ENCODE measurements at regions not wholly inside any gene's neighbourhood (a gene's known extent, or its start where the extent isn't known, plus 50 kb on each side); places are given as distances from the start of the nearest gene placed in this dataset.

- WGBS = 96% methylated on average over 9 of the region's 9 CpGs
- DNase-seq = no peak
- H3K9me3 ChIP-seq (ENCODE audit: control insufficient read depth, low read length) = no peaks in the 10 kb centered on the region
- intact Hi-C loops (cut with DNase I) = no loop called here
- H3K4me3 ChIP-seq (ENCODE audit: low read length) = no peak overlapping the region
- H3K27ac ChIP-seq (ENCODE audit: low read length) = no peak overlapping the region
- ATAC-seq = no peak
- no peaks in the 10 kb centered on the region for H3K4me1 ChIP-seq (ENCODE audit: control insufficient read depth, insufficient read depth, low read length)
- no peaks in the 10 kb centered on the region for H3K27me3 ChIP-seq (ENCODE audit: control insufficient read depth, insufficient read depth)
Observed at GRCh38 chr1:58919226-58919958, 135.5 kb upstream of the JUN start.

GRCh38 chr1:58919959-58920321 lies 136.1 kb upstream of the JUN start:
- DNase-seq (no peak), ATAC-seq (no peak)
- WGBS = 81% methylated on average over 4 of the region's 4 CpGs
- H3K4me3 ChIP-seq (ENCODE audit: low read length) = no peak overlapping the region
- no peaks in the 10 kb centered on the region for H3K27me3 ChIP-seq (ENCODE audit: control insufficient read depth, insufficient read depth)
- no peaks in the 10 kb centered on the region for H3K9me3 ChIP-seq (ENCODE audit: control insufficient read depth, low read length)
- intact Hi-C loops (cut with DNase I) = no loop called here
- H3K4me1 ChIP-seq (ENCODE audit: control insufficient read depth, insufficient read depth, low read length) = no peaks in the 10 kb centered on the region
- H3K27ac ChIP-seq (ENCODE audit: low read length) = no peak overlapping the region

GRCh38 chr1:58921342-58921741 lies 137.5 kb upstream of the JUN start:
- no peak overlapping the region for H3K27ac ChIP-seq (ENCODE audit: low read length)
- intact Hi-C loops (cut with DNase I) = no loop called here
- H3K27me3 ChIP-seq (ENCODE audit: control insufficient read depth, insufficient read depth) = no peaks in the 10 kb centered on the region
- WGBS = 94% methylated on average over 3 of the region's 3 CpGs
- no peaks in the 10 kb centered on the region for H3K4me1 ChIP-seq (ENCODE audit: control insufficient read depth, insufficient read depth, low read length)
- no peaks in the 10 kb centered on the region for H3K9me3 ChIP-seq (ENCODE audit: control insufficient read depth, low read length)
- no peak overlapping the region for H3K4me3 ChIP-seq (ENCODE audit: low read length)
- ATAC-seq = no peak
- no peak for DNase-seq

- peak overlapping the region; percentile 13 for H3K27ac ChIP-seq (ENCODE audit: low read length)
- intact Hi-C loops (cut with DNase I) = no loop called here
- H3K4me1 ChIP-seq (ENCODE audit: control insufficient read depth, insufficient read depth, low read length) = no peaks in the 10 kb centered on the region
- H3K27me3 ChIP-seq (ENCODE audit: control insufficient read depth, insufficient read depth) = no peaks in the 10 kb centered on the region
- H3K9me3 ChIP-seq (ENCODE audit: control insufficient read depth, low read length) = no peaks in the 10 kb centered on the region
- ATAC-seq (no peak), DNase-seq (no peak)
- 88% methylated on average over 2 of the region's 2 CpGs for WGBS
- H3K4me3 ChIP-seq (ENCODE audit: low read length) = no peak overlapping the region
Observed at GRCh38 chr1:58921751-58922150, 137.9 kb upstream of the JUN start.

GRCh38 chr1:58922302-58923089 lies 138.6 kb upstream of the JUN start:
- DNase-seq = peak; percentile 64 to 84 (median 78)
- H3K9me3 ChIP-seq (ENCODE audit: control insufficient read depth, low read length) = no peaks in the 10 kb centered on the region
- WGBS = 34% methylated on average over 13 of the region's 13 CpGs
- H3K27me3 ChIP-seq (ENCODE audit: control insufficient read depth, insufficient read depth) = no peaks in the 10 kb centered on the region
- H3K4me3 ChIP-seq (ENCODE audit: low read length) = no peak overlapping the region
- peak; percentile 91 to 96 for ATAC-seq
- H3K27ac ChIP-seq (ENCODE audit: low read length) = no peak overlapping the region
- H3K4me1 ChIP-seq (ENCODE audit: control insufficient read depth, insufficient read depth, low read length) = no peaks in the 10 kb centered on the region
- intact Hi-C loops (cut with DNase I) = no loop called here

- Histone ChIP-seq H3K27me3 (ENCODE audit: control insufficient read depth, insufficient read depth) (no peaks in the 10 kb centered on the region), H3K9me3 (ENCODE audit: control insufficient read depth, low read length) (no peaks in the 10 kb centered on the region), H3K27ac (ENCODE audit: low read length) (no peak overlapping the region), H3K4me1 (ENCODE audit: control insufficient read depth, insufficient read depth, low read length) (no peaks in the 10 kb centered on the region), H3K4me3 (ENCODE audit: low read length) (no peak overlapping the region)
- DNase-seq (no peak), ATAC-seq (no peak)
- intact Hi-C loops (cut with DNase I) = no loop called here
- 97% methylated on average over 3 of the region's 3 CpGs for WGBS
Observed at GRCh38 chr1:58923090-58923470, 139.2 kb upstream of the JUN start.

GRCh38 chr1:58924016-58924565 lies 140.2 kb upstream of the JUN start:
- Histone ChIP-seq H3K4me1 (ENCODE audit: control insufficient read depth, insufficient read depth, low read length) (no peaks in the 10 kb centered on the region), H3K9me3 (ENCODE audit: control insufficient read depth, low read length) (no peaks in the 10 kb centered on the region), H3K27me3 (ENCODE audit: control insufficient read depth, insufficient read depth) (no peaks in the 10 kb centered on the region), H3K27ac (ENCODE audit: low read length) (no peak overlapping the region), H3K4me3 (ENCODE audit: low read length) (no peak overlapping the region)
- DNase-seq = no peak
- no peak for ATAC-seq
- intact Hi-C loops (cut with DNase I) = no loop called here

GRCh38 chr1:58924821-58925220 lies 141.0 kb upstream of the JUN start:
- ATAC-seq = no peak
- no peaks in the 10 kb centered on the region for H3K4me1 ChIP-seq (ENCODE audit: control insufficient read depth, insufficient read depth, low read length)
- H3K27me3 ChIP-seq (ENCODE audit: control insufficient read depth, insufficient read depth) = no peaks in the 10 kb centered on the region
- DNase-seq = no peak
- intact Hi-C loops (cut with DNase I) = no loop called here
- no peak overlapping the region for H3K27ac ChIP-seq (ENCODE audit: low read length)
- WGBS = 92% methylated on average over 4 of the region's 4 CpGs
- H3K4me3 ChIP-seq (ENCODE audit: low read length) = no peak overlapping the region
- no peaks in the 10 kb centered on the region for H3K9me3 ChIP-seq (ENCODE audit: control insufficient read depth, low read length)

GRCh38 chr1:58925247-58925646 lies 141.4 kb upstream of the JUN start:
- Histone ChIP-seq H3K27ac (ENCODE audit: low read length) (no peak overlapping the region), H3K9me3 (ENCODE audit: control insufficient read depth, low read length) (no peaks in the 10 kb centered on the region), H3K4me1 (ENCODE audit: control insufficient read depth, insufficient read depth, low read length) (no peaks in the 10 kb centered on the region), H3K27me3 (ENCODE audit: control insufficient read depth, insufficient read depth) (no peaks in the 10 kb centered on the region), H3K4me3 (ENCODE audit: low read length) (no peak overlapping the region)
- WGBS = 97% methylated on average over 2 of the region's 2 CpGs
- ATAC-seq (no peak), DNase-seq (no peak)
- intact Hi-C loops (cut with DNase I) = no loop called here

GRCh38 chr1:58926152-58926551 lies 142.3 kb upstream of the JUN start:
- WGBS = 41% methylated on average over 1 of the region's 1 CpG

GRCh38 chr1:58927041-58927721 lies 143.3 kb upstream of the JUN start:
- Histone ChIP-seq H3K27me3 (ENCODE audit: control insufficient read depth, insufficient read depth) (no peaks in the 10 kb centered on the region), H3K9me3 (ENCODE audit: control insufficient read depth, low read length) (no peaks in the 10 kb centered on the region), H3K27ac (ENCODE audit: low read length) (no peak overlapping the region), H3K4me1 (ENCODE audit: control insufficient read depth, insufficient read depth, low read length) (no peaks in the 10 kb centered on the region), H3K4me3 (ENCODE audit: low read length) (no peak overlapping the region)
- DNase-seq = no peak
- WGBS = 78% methylated on average over 4 of the region's 4 CpGs
- ATAC-seq = no peak
- intact Hi-C loops (cut with DNase I) = no loop called here

More at GRCh38 chr1:58926152-58926551, 142.3 kb upstream of the JUN start:
- intact Hi-C loops (cut with DNase I) = no loop called here
- no peak overlapping the region for H3K27ac ChIP-seq (ENCODE audit: low read length)
- DNase-seq = no peak
- H3K4me1 ChIP-seq (ENCODE audit: control insufficient read depth, insufficient read depth, low read length) = no peaks in the 10 kb centered on the region
- ATAC-seq = no peak
- H3K27me3 ChIP-seq (ENCODE audit: control insufficient read depth, insufficient read depth) = no peaks in the 10 kb centered on the region
- H3K4me3 ChIP-seq (ENCODE audit: low read length) = no peak overlapping the region
- no peaks in the 10 kb centered on the region for H3K9me3 ChIP-seq (ENCODE audit: control insufficient read depth, low read length)

Measured in right cardiac atrium (tissue), 5 donors.